Testis (tissue), 2 donors: ENCODE measurements at regions not wholly inside any gene's neighbourhood (a gene's known extent, or its start where the extent isn't known, plus 50 kb on each side); places are given as distances from the start of the nearest gene placed in this dataset.

Experiments used
- POLR2A ChIP-seq: fragments of 450-650 bp; IDR thresholded peaks from one replicate; pipeline ENCODE4 v1.6.1; 2017; ENCODE audit warnings: antibody characterized with exemption, mild to moderate bottlenecking, moderate library complexity
- TF ChIP-seq, protein P1 (sequence below), 3 experiments: fragments of 450-650 bp in 2 of 3; fragments of 200-600 bp in 1 of 3; sonication (generic) in 1 of 3; IDR thresholded peaks; one replicate each; pipeline ENCODE4 v1.5.1; 2016 to 2019; ENCODE audit warnings: antibody characterized with exemption in 3 of 3, mild to moderate bottlenecking in 2 of 3, moderate library complexity in 1 of 3

DNA sequence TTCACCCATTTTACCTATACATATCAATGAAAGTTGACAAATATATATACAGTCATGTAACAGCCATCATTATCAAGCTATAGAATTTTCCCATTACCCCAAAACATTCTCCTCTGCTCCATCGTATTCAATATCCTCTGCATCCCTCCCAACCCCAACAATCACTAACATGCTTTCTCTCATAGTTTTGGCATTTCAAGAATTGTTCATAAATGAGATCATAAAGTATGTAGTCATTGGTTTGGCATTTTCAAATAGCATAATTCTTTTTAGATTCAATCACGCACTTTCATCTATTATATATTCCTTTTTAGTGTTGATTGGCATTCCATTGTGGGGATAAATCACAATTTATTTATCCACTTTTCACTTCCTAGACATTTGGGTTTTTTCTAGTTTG, 866.0 kb upstream of the TMEM132C start:
- TF ChIP-seq, protein P1, sequence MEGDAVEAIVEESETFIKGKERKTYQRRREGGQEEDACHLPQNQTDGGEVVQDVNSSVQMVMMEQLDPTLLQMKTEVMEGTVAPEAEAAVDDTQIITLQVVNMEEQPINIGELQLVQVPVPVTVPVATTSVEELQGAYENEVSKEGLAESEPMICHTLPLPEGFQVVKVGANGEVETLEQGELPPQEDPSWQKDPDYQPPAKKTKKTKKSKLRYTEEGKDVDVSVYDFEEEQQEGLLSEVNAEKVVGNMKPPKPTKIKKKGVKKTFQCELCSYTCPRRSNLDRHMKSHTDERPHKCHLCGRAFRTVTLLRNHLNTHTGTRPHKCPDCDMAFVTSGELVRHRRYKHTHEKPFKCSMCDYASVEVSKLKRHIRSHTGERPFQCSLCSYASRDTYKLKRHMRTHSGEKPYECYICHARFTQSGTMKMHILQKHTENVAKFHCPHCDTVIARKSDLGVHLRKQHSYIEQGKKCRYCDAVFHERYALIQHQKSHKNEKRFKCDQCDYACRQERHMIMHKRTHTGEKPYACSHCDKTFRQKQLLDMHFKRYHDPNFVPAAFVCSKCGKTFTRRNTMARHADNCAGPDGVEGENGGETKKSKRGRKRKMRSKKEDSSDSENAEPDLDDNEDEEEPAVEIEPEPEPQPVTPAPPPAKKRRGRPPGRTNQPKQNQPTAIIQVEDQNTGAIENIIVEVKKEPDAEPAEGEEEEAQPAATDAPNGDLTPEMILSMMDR (IDR thresholded peaks at IDR 0.05): no peak
- TF ChIP-seq POLR2A: no peak
